GM18907 (cell line): ENCODE measurements at regions not wholly inside any gene's neighbourhood (a gene's known extent, or its start where the extent isn't known, plus 50 kb on each side); places are given as distances from the start of the nearest gene placed in this dataset.

Source experiments
- ATAC-seq: cut with Tn5 transposase; IDR thresholded peaks from one replicate; pipeline ENCODE4 v1.9.1; 2021; ENCODE audit warnings: mild to moderate bottlenecking, moderate library complexity; ENCODE audit not compliant: unreplicated experiment

DNA sequence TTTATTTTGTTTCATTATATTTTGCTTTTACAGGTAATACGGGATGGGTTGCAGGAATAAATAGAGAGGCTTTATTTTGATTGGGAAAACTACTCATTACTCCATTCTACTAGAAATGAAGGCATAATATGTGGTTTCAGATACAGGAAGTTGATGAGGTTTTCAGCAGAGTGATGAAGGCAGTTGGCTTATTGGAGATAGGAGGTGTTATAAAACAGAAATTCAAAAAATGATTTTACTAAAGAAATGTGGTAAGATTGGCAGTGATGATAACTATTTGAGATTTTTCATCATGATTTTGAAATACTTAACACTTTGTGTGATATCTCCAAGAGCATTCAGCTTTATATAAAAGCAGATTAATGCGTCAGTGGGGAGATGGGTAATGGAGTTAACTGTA is 1445.7 kb upstream of the CADM2 start:
- ATAC-seq: no peak

GRCh38 chr3:83513677-83514076 is 1445.1 kb upstream of the CADM2 start:
- ATAC-seq: no peak

GRCh38 chr3:83514130-83514914 is 1444.5 kb upstream of the CADM2 start:
- no peak for ATAC-seq

- no peak for ATAC-seq
These were observed 1443.7 kb upstream of the CADM2 start for GRCh38 chr3:83515123-83515522.

DNA sequence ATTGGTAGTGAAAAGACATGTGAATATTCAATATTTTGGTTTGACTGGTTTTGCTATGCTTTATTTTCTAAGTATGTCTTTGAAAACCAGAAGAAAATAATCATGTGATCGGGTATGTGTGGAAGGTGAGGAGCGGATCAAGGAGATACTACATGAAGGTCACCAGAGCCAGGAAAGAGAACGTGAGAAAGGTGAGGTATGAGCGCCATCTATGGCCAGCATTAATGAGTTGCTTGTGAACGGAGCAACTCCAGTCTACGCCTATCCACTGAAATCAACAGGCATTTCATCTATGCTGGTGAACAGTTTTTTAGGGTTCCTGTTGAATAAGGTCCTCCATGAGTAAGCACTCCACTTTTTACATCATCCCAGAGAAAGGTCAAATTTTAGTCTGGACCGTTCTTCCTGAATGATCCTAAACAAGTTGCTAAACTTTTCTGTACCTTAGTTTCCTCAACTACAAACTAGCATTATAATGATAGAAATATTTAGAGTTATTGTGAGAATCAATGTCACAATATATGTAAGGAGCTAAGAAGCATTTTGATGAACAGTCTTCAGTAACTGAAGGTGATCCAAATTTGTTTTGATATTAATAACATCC is 1435.2 kb upstream of the CADM2 start:
- peak; percentile 77 for ATAC-seq

- no peak for ATAC-seq
These were observed 1433.9 kb upstream of the CADM2 start for GRCh38 chr3:83524901-83525300.

DNA sequence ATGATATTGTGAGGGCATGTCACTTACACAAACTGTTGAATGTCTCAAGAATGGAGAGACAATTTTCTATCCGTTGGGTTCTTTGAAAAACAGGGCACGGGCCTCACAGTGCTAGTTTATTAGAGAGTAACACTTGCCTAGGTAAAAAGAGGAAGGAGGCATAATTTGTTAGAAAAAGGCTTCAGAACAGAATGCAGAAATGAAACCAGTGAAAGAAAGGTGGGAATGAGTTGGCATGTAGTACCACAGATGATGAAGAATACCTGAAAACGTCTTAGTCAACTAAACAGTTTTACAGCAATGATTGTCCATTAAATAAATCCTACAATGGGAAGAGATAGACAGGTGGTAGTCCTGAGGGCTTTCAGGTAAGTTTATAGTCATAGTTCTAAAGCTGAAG is 1399.7 kb upstream of the CADM2 start:
- no peak for ATAC-seq

GRCh38 chr3:83567935-83568334 is 1390.9 kb upstream of the CADM2 start:
- no peak for ATAC-seq

DNA sequence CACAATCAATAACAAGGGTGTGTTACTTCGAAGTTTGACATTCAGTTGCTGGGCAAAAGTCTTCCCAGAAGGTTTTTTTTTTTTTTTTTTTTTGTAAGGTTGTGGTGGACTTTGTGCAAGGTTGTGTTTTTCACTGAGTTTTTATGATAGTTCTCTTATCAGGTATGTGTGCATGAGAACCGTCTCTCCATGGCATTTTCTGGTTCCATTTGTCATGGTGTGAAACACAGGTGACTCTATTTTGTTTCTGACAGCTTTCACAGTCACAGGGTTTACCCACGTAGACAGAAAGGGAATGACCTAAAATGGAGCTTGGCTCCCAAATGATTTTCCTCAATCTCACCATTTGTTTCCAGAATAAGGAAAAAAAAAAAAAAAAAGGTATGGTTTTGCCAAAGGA is 1377.2 kb upstream of the CADM2 start:
- ATAC-seq: no peak

GRCh38 chr3:83601704-83602103 is 1357.1 kb upstream of the CADM2 start:
- no peak for ATAC-seq

- no peak for ATAC-seq
These were observed 1336.3 kb upstream of the CADM2 start for GRCh38 chr3:83622526-83622925.

GRCh38 chr3:83625261-83625660 is 1333.5 kb upstream of the CADM2 start:
- no peak for ATAC-seq

DNA sequence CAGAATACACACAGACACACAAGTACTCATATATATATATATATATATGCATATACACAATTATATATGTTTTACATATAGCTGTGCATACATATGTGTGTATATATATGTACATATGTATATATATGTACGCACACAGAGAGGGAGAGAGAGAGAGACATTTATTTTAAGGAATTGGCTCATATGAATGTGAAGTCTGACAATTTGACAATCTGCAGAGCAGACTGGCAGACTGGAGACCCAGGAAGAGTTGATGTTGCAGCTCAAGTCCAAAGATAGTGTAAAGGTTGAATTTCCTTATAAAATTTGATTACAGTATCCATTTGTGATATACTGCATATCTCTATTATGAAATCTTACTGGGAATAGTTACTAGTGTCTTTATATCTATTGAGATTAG is 1330.3 kb upstream of the CADM2 start:
- ATAC-seq: no peak

GRCh38 chr3:83632526-83632925 is 1326.3 kb upstream of the CADM2 start:
- ATAC-seq: no peak

- no peak for ATAC-seq
These were observed 1325.0 kb upstream of the CADM2 start for GRCh38 chr3:83633758-83634157.

- ATAC-seq: no peak
These were observed 1309.1 kb upstream of the CADM2 start for GRCh38 chr3:83649692-83650091.

DNA sequence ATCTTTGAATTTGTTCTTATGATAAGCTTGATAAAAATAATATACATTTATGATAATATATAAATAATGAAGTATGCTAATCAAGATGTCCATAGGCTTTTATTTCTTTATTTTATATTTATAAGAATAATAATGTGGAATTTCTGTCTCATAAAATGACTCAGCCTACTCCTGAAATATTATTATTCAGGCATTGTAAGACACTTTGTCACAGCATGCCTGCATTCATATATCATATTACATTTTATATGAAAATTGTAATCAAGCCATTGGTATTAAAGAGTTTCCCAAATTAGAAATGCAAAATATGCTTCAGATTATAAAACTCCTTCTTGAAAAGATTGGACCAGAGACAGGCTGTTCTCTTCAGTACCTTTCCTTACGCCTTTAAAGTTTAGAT is 1303.7 kb upstream of the CADM2 start:
- no peak for ATAC-seq

GRCh38 chr3:83662381-83662960 is 1296.3 kb upstream of the CADM2 start:
- no peak for ATAC-seq

DNA sequence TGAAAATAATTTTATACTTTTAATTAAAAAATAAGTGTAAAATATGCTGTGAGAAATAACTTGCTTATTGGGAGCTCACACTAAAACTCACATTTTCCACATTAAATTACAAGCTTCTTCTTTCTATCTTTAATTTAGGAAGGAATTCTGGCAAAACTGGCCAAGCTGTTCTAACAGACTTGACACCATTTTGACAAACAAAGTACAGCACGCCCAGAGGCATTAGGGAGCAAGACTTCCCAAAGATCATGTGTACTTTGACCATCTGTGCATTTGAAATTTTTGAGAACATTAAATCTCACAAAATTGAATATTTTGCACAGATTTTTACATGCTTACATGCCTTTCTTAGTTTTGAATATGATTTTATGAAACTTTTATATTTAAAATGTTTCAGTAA is 1288.4 kb upstream of the CADM2 start:
- no peak for ATAC-seq

DNA sequence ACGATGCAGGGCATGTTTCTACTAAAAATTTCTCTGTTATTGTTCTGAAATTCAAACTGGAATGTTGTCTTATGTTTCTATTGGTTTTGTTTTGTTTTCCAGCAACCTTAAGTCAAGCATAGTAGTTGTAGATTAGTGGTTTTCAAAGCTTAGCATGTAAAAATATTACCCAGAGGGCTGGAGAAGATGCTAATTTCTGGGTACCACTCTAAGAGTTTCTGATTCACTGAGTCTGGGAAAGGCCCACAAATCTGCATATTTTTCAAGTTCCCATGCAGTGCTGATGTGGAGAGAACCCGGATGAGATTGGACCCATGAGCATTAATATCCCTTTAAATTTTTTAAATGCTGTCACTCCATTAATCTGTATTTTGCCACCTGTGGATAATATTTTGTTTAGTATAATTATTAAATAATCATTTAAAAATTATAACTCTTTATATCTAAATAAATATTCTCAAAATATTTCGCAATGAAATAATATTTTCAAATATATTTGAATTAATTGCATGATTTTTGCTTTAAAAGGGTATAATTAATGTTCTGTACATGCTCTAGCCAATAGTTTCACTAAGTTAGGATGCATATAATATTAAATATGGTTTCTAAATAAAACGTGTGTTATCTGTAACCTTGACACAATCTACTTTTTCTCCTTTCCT is 1274.7 kb upstream of the CADM2 start:
- ATAC-seq: no peak

DNA sequence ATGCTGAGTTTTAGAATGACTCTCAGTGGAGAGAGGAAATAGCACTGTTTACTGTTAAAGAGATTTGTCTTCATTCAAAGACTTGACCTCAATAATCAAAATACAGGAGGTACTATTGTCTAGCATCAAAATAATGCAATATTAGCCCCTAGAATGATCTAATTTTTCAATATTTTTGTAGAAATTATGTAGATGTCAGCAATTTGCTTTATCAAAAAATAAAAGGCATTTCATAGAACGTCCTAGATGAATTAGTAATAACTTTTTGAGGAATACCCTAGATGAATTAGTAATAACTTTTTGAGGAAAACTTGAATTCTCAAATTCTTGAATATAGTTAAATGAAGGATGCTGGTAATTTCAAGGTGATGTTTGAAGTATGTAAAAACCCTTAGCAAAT is 1252.1 kb upstream of the CADM2 start:
- ATAC-seq: no peak

DNA sequence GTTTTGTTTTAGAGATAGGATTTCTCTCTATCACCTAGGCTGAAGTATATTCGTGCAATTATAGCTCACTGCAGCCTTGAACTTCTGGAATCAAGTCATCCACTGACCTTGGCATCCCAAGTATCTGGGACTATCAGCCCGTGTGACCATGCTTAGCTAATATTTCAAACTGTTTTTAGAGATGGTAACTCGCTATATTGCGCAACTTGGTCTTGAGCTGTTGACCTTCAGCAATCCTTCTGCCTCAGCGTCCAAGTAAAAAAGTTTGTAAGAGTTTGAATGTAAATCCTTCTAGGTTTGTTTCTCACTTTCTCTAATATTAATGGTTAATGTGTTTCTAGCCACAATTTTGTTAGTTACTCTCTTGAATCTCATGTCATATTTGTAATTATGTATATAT is 1243.5 kb upstream of the CADM2 start:
- ATAC-seq: no peak
